SU-DHL-6 (cell line): ENCODE measurements at regions not wholly inside any gene's neighbourhood (a gene's known extent, or its start where the extent isn't known, plus 50 kb on each side); places are given as distances from the start of the nearest gene placed in this dataset.

Experiments
- H2AFZ ChIP-seq: fragments of 200-600 bp; sonication (generic); 2 replicates; pipeline ENCODE4 v1.6.1; 2014; ENCODE audit warnings: low read depth, mild to moderate bottlenecking, moderate library complexity, mixed read lengths, antibody characterized with exemption, low read length; ENCODE audit not compliant: severe bottlenecking
- H3F3A ChIP-seq: fragments of 200-600 bp; shearing (Covaris generic); 2 replicates; pipeline ENCODE4 v1.6.0; 2016; ENCODE audit warnings: antibody characterized with exemption, mild to moderate bottlenecking; ENCODE audit not compliant: insufficient read depth
- H3K27ac ChIP-seq: fragments of 200-600 bp; sonication (generic); 2 replicates; pipeline ENCODE4 v1.5.1; 2016; ENCODE audit warnings: low read depth, mild to moderate bottlenecking, low read length, moderate library complexity, mixed read lengths
- H3K27me3 ChIP-seq: fragments of 200-600 bp; sonication (generic), shearing (Covaris generic); 2 replicates; pipeline ENCODE4 v1.6.0; 2014; ENCODE audit warnings: mild to moderate bottlenecking, low read length
- H3K36me3 ChIP-seq: fragments of 200-600 bp; sonication (generic); 2 replicates; pipeline ENCODE4 v1.6.1; 2014; ENCODE audit warnings: mild to moderate bottlenecking, low read length, mixed read lengths
- H3K4me2 ChIP-seq: fragments of 300-600, 200-600 bp; shearing (Covaris generic), sonication (generic); 2 replicates; pipeline ENCODE4 v1.6.0; 2014; ENCODE audit warnings: low read length, low read depth, mild to moderate bottlenecking; ENCODE audit not compliant: poor library complexity, severe bottlenecking
- H3K4me3 ChIP-seq: fragments of 200-600 bp; sonication (generic); 2 replicates; pipeline ENCODE4 v1.5.1; 2014; ENCODE audit warnings: antibody characterized with exemption, low read length, mild to moderate bottlenecking, mixed read lengths; ENCODE audit not compliant: insufficient read depth, poor library complexity, severe bottlenecking
- H3K79me2 ChIP-seq: fragments of 200-600 bp; sonication (generic); 2 replicates; pipeline ENCODE4 v1.6.1; 2014; ENCODE audit warnings: mild to moderate bottlenecking, low read length, moderate library complexity; ENCODE audit not compliant: insufficient read depth
- H3K9ac ChIP-seq: fragments of 200-600 bp; sonication (generic); 2 replicates; pipeline ENCODE4 v1.7.0; 2014; ENCODE audit warnings: mild to moderate bottlenecking, low read length
- H3K9me2 ChIP-seq: fragments of 200-600 bp; sonication (generic); replicated peaks from 2 replicates; pipeline ENCODE4 v1.6.1; 2014; ENCODE audit warnings: low read length; ENCODE audit not compliant: insufficient read depth
- H3K9me3 ChIP-seq: fragments of 200-600 bp; sonication (generic); 2 replicates; pipeline ENCODE4 v1.6.1; 2014; ENCODE audit warnings: low read length, mixed read lengths; ENCODE audit not compliant: insufficient read depth
- H4K20me1 ChIP-seq: fragments of 200-600 bp; sonication (generic); 2 replicates; pipeline ENCODE4 v1.6.1; 2014; ENCODE audit warnings: low read depth, mild to moderate bottlenecking, antibody characterized with exemption, low read length, moderate library complexity, mixed read lengths
- CTCF ChIP-seq: fragments of 200-600 bp; sonication (generic); IDR thresholded peaks from one replicate; pipeline ENCODE4 v1.5.1; 2017; ENCODE audit warnings: antibody characterized with exemption, mild to moderate bottlenecking, low read length, moderate library complexity; ENCODE audit not compliant: insufficient read depth, poor library complexity, severe bottlenecking
- EZH2phosphoT487 ChIP-seq: fragments of 200-600 bp; sonication (generic), shearing (Covaris generic); conservative IDR thresholded peaks from 2 replicates; pipeline ENCODE4 v1.6.1; 2018; ENCODE audit warnings: mild to moderate bottlenecking, antibody characterized with exemption, low read length, moderate library complexity, mixed read lengths

GRCh38 chr18:4631239-4631638, 176.1 kb upstream of the DLGAP1 start:
- no peak for TF ChIP-seq CTCF
- TF ChIP-seq EZH2phosphoT487, result no peak
- Histone ChIP-seq H3K9me2 (no peaks in the 10 kb centered on the region), H3F3A (no peaks in the 10 kb centered on the region), H4K20me1 (no peaks in the 10 kb centered on the region), H3K4me3 (no peak overlapping the region), H3K36me3 (no peaks in the 10 kb centered on the region), H3K9me3 (no peaks in the 10 kb centered on the region), H3K79me2 (no peaks in the 10 kb centered on the region), H3K9ac (no peak overlapping the region), H3K27ac (no peak overlapping the region), H2AFZ (no peak overlapping the region), H3K27me3 (no peaks in the 10 kb centered on the region), H3K4me2 (no peak overlapping the region)

GRCh38 chr18:4605212-4605611, 150.1 kb upstream of the DLGAP1 start:
- Histone ChIP-seq H3K9me2 (no peaks in the 10 kb centered on the region), H4K20me1 (no peaks in the 10 kb centered on the region), H3K9me3 (no peaks in the 10 kb centered on the region), H3K9ac (no peak overlapping the region), H2AFZ (no peak overlapping the region), H3K27ac (no peak overlapping the region), H3F3A (no peaks in the 10 kb centered on the region), H3K4me2 (no peak overlapping the region), H3K79me2 (no peaks in the 10 kb centered on the region), H3K27me3 (no peaks in the 10 kb centered on the region), H3K4me3 (no peak overlapping the region), H3K36me3 (no peaks in the 10 kb centered on the region)
- no peak for TF ChIP-seq EZH2phosphoT487
- TF ChIP-seq CTCF, result no peak

GRCh38 chr18:4603955-4604354, 148.8 kb upstream of the DLGAP1 start:
- H3K4me2 ChIP-seq, result no peak overlapping the region
- no peaks in the 10 kb centered on the region for H3K36me3 ChIP-seq
- H3K9ac ChIP-seq, result no peak overlapping the region
- no peaks in the 10 kb centered on the region for H3F3A ChIP-seq
- no peak overlapping the region for H2AFZ ChIP-seq
- H3K79me2 ChIP-seq, result no peaks in the 10 kb centered on the region
- H3K4me3 ChIP-seq, result no peak overlapping the region
- H4K20me1 ChIP-seq, result no peaks in the 10 kb centered on the region
- H3K27me3 ChIP-seq, result no peaks in the 10 kb centered on the region
- H3K9me2 ChIP-seq, result no peaks in the 10 kb centered on the region
- TF ChIP-seq CTCF (no peak), EZH2phosphoT487 (no peak)
- H3K27ac ChIP-seq, result no peak overlapping the region
- H3K9me3 ChIP-seq, result no peaks in the 10 kb centered on the region

- Histone ChIP-seq H3K27ac (no peak overlapping the region), H3K9ac (no peak overlapping the region), H4K20me1 (no peaks in the 10 kb centered on the region), H3K36me3 (no peaks in the 10 kb centered on the region), H3K4me2 (no peak overlapping the region), H3K27me3 (no peaks in the 10 kb centered on the region), H3K9me2 (no peaks in the 10 kb centered on the region), H3K4me3 (no peak overlapping the region), H3K9me3 (no peaks in the 10 kb centered on the region), H3K79me2 (no peaks in the 10 kb centered on the region), H3F3A (no peaks in the 10 kb centered on the region), H2AFZ (no peak overlapping the region)
- no peak for TF ChIP-seq EZH2phosphoT487
These were observed 144.2 kb upstream of the DLGAP1 start for GRCh38 chr18:4599312-4599711.
